ENCODE measurements at regions not wholly inside any gene's neighbourhood (a gene's known extent, or its start where the extent isn't known, plus 50 kb on each side); places are given as distances from the start of the nearest gene placed in this dataset.

DNA sequence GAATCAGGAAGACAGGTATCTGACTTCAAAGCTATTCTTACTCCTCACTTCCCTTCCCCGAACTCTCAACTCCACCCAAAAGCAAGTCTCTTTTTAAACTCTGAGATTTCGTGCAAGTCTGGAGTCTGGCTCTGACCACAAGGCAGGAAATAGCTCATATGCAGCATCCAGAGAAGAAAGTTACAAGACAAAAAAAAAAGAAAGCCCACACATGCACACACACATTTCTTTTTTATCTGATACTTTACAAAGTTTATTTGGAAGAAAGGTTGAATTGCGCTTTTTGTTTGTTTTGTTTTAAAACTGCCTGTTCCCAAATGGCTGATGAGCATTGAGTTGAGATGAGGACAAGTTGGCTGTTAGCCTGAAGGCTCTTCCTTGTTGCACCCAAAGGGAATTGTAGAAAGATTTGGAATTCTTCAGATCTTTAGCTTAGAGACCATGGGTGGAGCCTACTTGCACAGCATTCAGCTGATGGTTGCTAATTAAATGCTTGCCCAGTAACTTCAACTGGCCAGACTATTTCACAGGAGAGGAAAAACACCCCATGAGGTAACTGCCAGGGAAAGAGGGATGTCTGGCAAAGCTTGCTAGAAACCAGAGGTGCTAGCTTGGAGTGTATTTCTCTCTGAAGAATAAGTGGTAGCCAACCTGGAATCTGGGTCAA, 490.3 kb downstream of the TTLL7 start:
- no peak for TF ChIP-seq ZFX (IDR thresholded peaks at IDR 0.05)
- TF ChIP-seq, protein P1, sequence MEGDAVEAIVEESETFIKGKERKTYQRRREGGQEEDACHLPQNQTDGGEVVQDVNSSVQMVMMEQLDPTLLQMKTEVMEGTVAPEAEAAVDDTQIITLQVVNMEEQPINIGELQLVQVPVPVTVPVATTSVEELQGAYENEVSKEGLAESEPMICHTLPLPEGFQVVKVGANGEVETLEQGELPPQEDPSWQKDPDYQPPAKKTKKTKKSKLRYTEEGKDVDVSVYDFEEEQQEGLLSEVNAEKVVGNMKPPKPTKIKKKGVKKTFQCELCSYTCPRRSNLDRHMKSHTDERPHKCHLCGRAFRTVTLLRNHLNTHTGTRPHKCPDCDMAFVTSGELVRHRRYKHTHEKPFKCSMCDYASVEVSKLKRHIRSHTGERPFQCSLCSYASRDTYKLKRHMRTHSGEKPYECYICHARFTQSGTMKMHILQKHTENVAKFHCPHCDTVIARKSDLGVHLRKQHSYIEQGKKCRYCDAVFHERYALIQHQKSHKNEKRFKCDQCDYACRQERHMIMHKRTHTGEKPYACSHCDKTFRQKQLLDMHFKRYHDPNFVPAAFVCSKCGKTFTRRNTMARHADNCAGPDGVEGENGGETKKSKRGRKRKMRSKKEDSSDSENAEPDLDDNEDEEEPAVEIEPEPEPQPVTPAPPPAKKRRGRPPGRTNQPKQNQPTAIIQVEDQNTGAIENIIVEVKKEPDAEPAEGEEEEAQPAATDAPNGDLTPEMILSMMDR (conservative IDR thresholded peaks at IDR 0.05) = no peak
- no peak overlapping the region for H3K27ac ChIP-seq

DNA sequence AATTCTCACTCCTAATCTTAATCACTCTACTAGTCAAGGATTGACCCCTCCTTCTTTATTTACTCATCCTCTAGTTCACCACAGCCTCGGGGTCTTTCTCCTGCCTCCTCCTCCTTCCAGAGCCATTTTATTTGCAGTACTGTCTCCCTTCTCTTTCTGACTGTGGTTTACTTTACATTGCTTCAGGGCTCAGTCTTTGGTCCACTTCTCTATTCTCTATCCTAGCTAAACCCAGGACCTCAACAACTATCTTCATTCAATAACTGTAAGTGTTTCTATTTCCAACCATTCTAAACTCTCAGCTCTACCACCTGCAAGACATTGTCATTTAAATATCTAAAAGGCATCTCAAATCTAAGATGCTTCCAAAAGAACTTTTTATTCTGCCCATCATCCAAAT, 493.8 kb downstream of the TTLL7 start:
- no peak for TF ChIP-seq ZFX (IDR thresholded peaks at IDR 0.05)
- TF ChIP-seq, protein P1 (conservative IDR thresholded peaks at IDR 0.05) = no peak
- H3K27ac ChIP-seq = no peak overlapping the region

DNA sequence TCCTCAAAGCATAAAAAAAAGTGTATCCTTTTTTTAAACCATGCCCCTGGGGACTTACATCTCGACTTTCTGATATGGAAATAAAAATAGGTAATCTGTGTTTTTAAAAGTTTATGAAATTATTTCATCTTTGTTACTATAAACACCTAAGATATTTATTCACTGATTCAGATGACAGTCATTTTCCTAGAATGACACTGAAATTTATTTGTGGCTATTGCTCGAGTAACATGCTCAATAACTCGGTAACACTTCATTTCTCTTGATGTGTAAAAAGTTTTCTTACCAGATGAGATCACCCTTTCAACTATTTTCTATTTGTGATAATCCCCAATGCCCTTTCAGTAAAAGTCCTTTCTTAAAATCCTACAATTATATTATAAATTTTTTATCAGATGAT, 495.8 kb downstream of the TTLL7 start:
- no peak for TF ChIP-seq ZFX (IDR thresholded peaks at IDR 0.05)
- TF ChIP-seq, protein P1 (conservative IDR thresholded peaks at IDR 0.05) = no peak
- H3K27ac ChIP-seq = no peak overlapping the region

DNA sequence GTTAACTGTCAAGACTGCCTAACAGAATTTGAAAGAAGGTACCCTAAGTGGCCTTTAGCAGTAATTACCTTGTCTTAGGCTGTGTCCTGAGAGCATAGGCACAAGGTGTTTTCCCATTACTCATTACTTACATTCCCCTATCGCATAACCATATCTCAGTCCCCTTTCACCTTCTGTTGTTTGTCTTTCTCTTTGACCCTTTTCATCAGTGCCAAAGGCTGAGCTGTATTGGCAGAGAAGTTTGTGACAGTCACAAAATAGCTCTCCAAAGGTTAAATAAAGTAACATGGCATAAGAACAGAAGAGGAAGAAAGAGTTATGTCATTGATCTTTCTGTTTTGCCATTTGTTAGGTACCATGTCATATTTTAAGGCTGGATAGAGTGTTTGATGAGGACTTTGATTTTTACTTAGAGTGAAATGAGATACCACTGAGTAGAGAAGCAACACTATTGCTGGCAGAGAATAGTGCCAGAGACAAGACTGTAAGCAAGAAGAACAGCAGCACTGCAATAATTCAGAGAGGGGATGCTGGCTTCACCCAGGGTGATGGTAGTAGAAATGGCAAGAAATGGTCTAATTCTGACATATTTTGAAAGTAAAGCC, 497.8 kb downstream of the TTLL7 start:
- TF ChIP-seq, protein P1 (conservative IDR thresholded peaks at IDR 0.05) = no peak
- TF ChIP-seq ZFX (IDR thresholded peaks at IDR 0.05) = no peak
- no peak overlapping the region for H3K27ac ChIP-seq

DNA sequence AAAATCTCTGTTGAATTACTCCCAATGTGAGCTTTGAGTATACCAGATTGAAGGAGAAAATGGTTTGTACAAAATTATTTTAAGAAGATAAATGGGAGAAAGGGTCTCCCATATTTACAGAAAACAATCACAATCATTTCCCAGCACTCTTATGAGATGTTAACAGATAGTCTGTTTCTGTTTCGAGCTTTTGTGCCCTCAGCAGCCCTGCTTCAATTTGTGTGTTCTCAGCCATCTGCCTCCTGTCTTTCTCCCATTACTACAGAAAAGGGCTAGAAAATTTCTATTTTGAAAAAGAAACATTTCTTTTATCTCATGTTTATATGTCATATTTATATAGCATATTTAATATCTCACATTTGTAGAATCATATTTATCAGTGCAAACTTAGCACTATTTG, 498.4 kb downstream of the TTLL7 start:
- H3K27ac ChIP-seq = no peak overlapping the region
- no peak for TF ChIP-seq ZFX (IDR thresholded peaks at IDR 0.05)
- TF ChIP-seq, protein P1 (conservative IDR thresholded peaks at IDR 0.05) = no peak

DNA sequence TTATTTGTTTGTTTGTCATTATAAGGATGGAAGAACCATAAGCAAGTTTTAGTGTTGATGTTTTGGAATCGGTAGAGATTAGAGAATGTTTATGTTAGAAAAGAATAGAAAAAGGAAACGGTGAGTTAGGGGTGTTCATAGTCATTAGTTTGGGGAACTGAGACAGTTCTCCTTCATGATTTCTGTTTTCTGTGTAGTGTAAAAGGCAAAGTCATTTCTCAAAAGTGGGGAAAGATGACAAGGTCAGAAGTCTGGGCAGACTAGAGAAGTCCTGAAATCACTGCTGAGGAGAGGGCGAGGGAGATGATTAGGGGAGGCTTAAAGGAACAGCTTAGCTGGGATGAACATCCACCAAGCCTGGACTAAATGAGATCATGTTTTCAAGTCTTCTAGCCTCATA, 498.9 kb downstream of the TTLL7 start:
- no peak overlapping the region for H3K27ac ChIP-seq
- TF ChIP-seq, protein P1 (conservative IDR thresholded peaks at IDR 0.05) = no peak
- no peak for TF ChIP-seq ZFX (IDR thresholded peaks at IDR 0.05)

DNA sequence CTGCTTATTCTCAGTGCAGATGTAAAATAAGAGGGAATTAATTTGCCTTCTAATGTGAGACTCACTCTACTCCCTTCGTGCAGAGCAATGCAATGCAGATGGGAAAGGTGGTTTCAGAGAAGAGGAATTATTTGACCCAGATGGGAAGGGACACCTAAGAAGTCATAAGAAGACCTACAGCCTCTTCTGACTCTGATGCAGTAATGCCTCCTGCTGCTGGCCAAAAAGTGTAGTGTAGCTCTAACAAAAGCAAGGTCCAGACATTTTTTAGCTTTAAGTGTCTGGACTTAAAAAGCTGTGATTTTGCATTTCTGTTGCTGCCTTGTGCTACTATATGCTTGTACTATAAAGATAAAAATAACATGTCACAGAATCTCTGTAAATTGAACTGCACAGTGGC, 501.4 kb downstream of the TTLL7 start:
- no peak overlapping the region for H3K27ac ChIP-seq
- no peak for TF ChIP-seq ZFX (IDR thresholded peaks at IDR 0.05)
- TF ChIP-seq, protein P1 (conservative IDR thresholded peaks at IDR 0.05) = peak; percentile 32

Measured in C4-2B (cell line).